DOHH2 (cell line): ENCODE measurements at regions not wholly inside any gene's neighbourhood (a gene's known extent, or its start where the extent isn't known, plus 50 kb on each side); places are given as distances from the start of the nearest gene placed in this dataset.

Experiments used
- H3F3A ChIP-seq: fragments of 200-600 bp; sonication (generic), shearing (Covaris generic); 2 replicates; pipeline ENCODE4 v1.6.0; 2016; ENCODE audit warnings: antibody characterized with exemption, mild to moderate bottlenecking; ENCODE audit not compliant: control insufficient read depth, insufficient read depth
- H3K27ac ChIP-seq: fragments of 200-600 bp; sonication (generic); 2 replicates; pipeline ENCODE4 v1.5.1; 2014; ENCODE audit warnings: low read depth, mild to moderate bottlenecking, low read length, moderate library complexity
- H3K27me3 ChIP-seq: fragments of 200-600 bp; sonication (generic); 2 replicates; pipeline ENCODE4 v1.6.1; 2014; ENCODE audit warnings: mild to moderate bottlenecking, low read length, mixed read lengths; ENCODE audit not compliant: control insufficient read depth
- H3K36me3 ChIP-seq: fragments of 200-600 bp; sonication (generic); 2 replicates; pipeline ENCODE4 v1.6.1; 2014; ENCODE audit warnings: mild to moderate bottlenecking, low read length, moderate library complexity, mixed read lengths; ENCODE audit not compliant: control insufficient read depth
- H3K4me1 ChIP-seq: fragments of 200-600 bp; sonication (generic); 2 replicates; pipeline ENCODE4 v1.6.1; 2014; ENCODE audit warnings: mild to moderate bottlenecking, low read length, mixed read lengths; ENCODE audit not compliant: control insufficient read depth
- H3K4me2 ChIP-seq: fragments of 200-600 bp; sonication (generic); 2 replicates; pipeline ENCODE4 v1.6.0; 2014; ENCODE audit warnings: mild to moderate bottlenecking, low read length, moderate library complexity
- H3K4me3 ChIP-seq: fragments of 200-600 bp; sonication (generic); 2 replicates; pipeline ENCODE4 v1.5.1; 2014; ENCODE audit warnings: mild to moderate bottlenecking, low read length, mixed read lengths
- H3K79me2 ChIP-seq: fragments of 200-600 bp; sonication (generic); 2 replicates; pipeline ENCODE4 v1.6.1; 2014; ENCODE audit warnings: mild to moderate bottlenecking, low read length, mixed read lengths; ENCODE audit not compliant: control insufficient read depth
- H3K9me2 ChIP-seq: fragments of 200-600 bp; sonication (generic); replicated peaks from 2 replicates; pipeline ENCODE4 v1.6.1; 2014; ENCODE audit warnings: mild to moderate bottlenecking, low read length, mixed read lengths; ENCODE audit not compliant: control insufficient read depth
- H3K9me3 ChIP-seq: fragments of 200-600 bp; sonication (generic); 2 replicates; pipeline ENCODE4 v1.6.1; 2014; ENCODE audit warnings: antibody characterized with exemption, low read length, mixed read lengths; ENCODE audit not compliant: control insufficient read depth, insufficient read depth
- H4K20me1 ChIP-seq: fragments of 200-600 bp; sonication (generic); 2 replicates; pipeline ENCODE4 v1.6.0; 2014; ENCODE audit warnings: low read depth, mild to moderate bottlenecking, antibody characterized with exemption, low read length, moderate library complexity; ENCODE audit not compliant: control insufficient read depth, insufficient read depth
- EZH2phosphoT487 ChIP-seq: fragments of 200-600 bp; sonication (generic); IDR thresholded peaks from 2 replicates; pipeline ENCODE4 v1.6.1; 2017; ENCODE audit warnings: borderline replicate concordance, mild to moderate bottlenecking, antibody characterized with exemption, low read length, moderate library complexity, mixed read lengths
- TF ChIP-seq, protein P1 (sequence below): fragments of 200-600 bp; sonication (generic); IDR thresholded peaks from one replicate; pipeline ENCODE4 v1.5.1; 2014; ENCODE audit warnings: antibody characterized with exemption, mild to moderate bottlenecking, low read depth, low read length; ENCODE audit not compliant: poor library complexity, severe bottlenecking

DNA sequence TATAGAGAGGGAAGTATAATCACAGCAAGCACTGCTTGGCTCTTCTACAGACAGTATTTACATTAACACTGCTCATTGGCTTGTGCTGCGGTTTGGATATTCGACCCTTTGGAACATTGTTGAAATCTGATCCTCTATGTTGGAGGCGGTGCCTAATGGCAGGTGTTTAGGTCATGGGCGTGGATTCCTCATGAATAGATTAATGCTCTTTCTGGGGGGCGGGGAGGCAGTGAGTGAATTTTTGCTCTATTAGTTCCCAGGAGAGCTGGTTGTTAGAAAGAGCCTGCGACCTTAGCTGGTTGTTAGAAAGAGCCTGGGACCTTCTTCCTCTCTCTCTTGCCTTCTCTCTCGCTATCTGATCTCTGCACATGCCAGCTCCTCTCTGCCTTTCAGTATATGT is 77.3 kb upstream of the SVIL start:
- Histone ChIP-seq H3K9me2 (no peaks in the 10 kb centered on the region), H3K9me3 (no peaks in the 10 kb centered on the region), H3K27me3 (no peaks in the 10 kb centered on the region), H3F3A (no peaks in the 10 kb centered on the region), H3K27ac (no peak overlapping the region), H4K20me1 (no peaks in the 10 kb centered on the region), H3K4me2 (no peak overlapping the region), H3K4me3 (no peak overlapping the region), H3K4me1 (no peaks in the 10 kb centered on the region), H3K36me3 (no peaks in the 10 kb centered on the region), H3K79me2 (no peaks in the 10 kb centered on the region)
- TF ChIP-seq EZH2phosphoT487, result no peak
- TF ChIP-seq, protein P1, sequence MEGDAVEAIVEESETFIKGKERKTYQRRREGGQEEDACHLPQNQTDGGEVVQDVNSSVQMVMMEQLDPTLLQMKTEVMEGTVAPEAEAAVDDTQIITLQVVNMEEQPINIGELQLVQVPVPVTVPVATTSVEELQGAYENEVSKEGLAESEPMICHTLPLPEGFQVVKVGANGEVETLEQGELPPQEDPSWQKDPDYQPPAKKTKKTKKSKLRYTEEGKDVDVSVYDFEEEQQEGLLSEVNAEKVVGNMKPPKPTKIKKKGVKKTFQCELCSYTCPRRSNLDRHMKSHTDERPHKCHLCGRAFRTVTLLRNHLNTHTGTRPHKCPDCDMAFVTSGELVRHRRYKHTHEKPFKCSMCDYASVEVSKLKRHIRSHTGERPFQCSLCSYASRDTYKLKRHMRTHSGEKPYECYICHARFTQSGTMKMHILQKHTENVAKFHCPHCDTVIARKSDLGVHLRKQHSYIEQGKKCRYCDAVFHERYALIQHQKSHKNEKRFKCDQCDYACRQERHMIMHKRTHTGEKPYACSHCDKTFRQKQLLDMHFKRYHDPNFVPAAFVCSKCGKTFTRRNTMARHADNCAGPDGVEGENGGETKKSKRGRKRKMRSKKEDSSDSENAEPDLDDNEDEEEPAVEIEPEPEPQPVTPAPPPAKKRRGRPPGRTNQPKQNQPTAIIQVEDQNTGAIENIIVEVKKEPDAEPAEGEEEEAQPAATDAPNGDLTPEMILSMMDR, result no peak

DNA sequence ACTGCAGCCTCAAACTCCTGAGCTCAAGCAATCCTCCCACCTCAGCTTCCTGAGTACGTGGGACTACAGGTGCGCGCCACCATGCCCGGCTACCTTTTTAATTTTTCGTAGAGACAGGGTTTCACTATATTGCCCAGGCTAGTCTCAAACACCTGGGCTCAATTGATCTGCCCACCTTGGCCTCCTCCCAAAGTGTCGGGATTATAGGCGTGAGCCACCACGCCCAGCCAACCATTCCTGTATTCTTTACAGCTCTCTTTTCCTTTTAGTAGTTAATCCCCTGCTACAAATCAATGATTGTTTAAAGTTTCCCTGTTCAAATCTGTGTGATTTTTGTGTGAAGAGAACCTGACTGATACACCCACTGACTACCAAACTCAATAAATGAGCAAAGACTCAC is 75.4 kb upstream of the SVIL start:
- Histone ChIP-seq H3F3A (no peaks in the 10 kb centered on the region), H3K27me3 (no peaks in the 10 kb centered on the region), H3K4me1 (no peaks in the 10 kb centered on the region), H3K27ac (no peak overlapping the region), H3K9me3 (no peaks in the 10 kb centered on the region), H3K79me2 (no peaks in the 10 kb centered on the region), H3K4me2 (no peak overlapping the region), H3K36me3 (no peaks in the 10 kb centered on the region), H4K20me1 (no peaks in the 10 kb centered on the region), H3K9me2 (no peaks in the 10 kb centered on the region), H3K4me3 (no peak overlapping the region)
- TF ChIP-seq, protein P1, result no peak
- TF ChIP-seq EZH2phosphoT487, result no peak

DNA sequence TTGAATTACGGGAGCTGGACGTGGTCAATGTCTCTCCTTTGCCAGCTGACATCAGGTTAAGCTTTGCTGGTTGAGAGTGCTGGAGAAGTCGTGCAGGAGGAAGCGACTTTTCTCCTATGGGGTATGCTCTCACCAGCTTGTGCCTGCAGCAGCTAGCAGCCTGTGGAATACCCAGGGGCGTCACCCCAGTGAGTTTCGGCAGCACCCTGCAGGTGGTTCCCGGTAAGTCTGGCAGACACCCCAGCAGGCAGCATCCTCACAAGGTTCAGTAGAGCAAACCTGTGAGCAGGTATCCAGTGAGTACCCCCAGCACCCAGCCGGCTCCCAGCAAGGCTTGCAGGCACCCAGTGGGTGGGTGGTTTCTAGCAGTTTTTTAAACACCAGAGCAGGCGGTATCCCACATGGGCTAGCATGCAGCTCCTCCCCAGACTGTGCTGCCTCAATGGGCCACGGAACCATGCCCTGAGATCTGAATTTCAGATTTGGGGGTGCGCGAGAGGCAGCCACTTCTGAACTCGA is 74.8 kb upstream of the SVIL start:
- TF ChIP-seq, protein P1, result no peak
- no peak for TF ChIP-seq EZH2phosphoT487
- Histone ChIP-seq H4K20me1 (no peaks in the 10 kb centered on the region), H3K36me3 (no peaks in the 10 kb centered on the region), H3K27ac (no peak overlapping the region), H3K9me3 (no peaks in the 10 kb centered on the region), H3K9me2 (no peaks in the 10 kb centered on the region), H3K27me3 (no peaks in the 10 kb centered on the region), H3K79me2 (no peaks in the 10 kb centered on the region), H3F3A (no peaks in the 10 kb centered on the region), H3K4me1 (no peaks in the 10 kb centered on the region), H3K4me3 (no peak overlapping the region), H3K4me2 (no peak overlapping the region)
